SK-N-SH (cell line): ENCODE measurements at regions not wholly inside any gene's neighbourhood (a gene's known extent, or its start where the extent isn't known, plus 50 kb on each side); places are given as distances from the start of the nearest gene placed in this dataset.

Source experiments
- CTCF ChIA-PET: fragments of 300-600, 350-600 bp; formaldehyde crosslinking; extraction: SDS; loops from one replicate; lab custom pipeline; 2021; lab: Yijun Ruan, JAX
- POLR2A ChIA-PET: fragments of 350-600 bp; sonication (Branson Sonifier 250); formaldehyde crosslinking; extraction: SDS; loops from one replicate; lab custom pipeline; 2020; ENCODE audit warnings: antibody characterized with exemption, inconsistent platforms; lab: Yijun Ruan, JAX
- DNase-seq: peaks from one replicate; pipeline ENCODE4 v3.0.0; 2012
- H2AFZ ChIP-seq: fragments of 200-600 bp; sonication (generic); 2 replicates; pipeline ENCODE4 v1.8.1; 2016; ENCODE audit warnings: antibody characterized with exemption, mild to moderate bottlenecking, low read depth
- H3F3A ChIP-seq: fragments of 200-600 bp; sonication (generic); replicated peaks from 2 replicates; pipeline ENCODE3; 2016; ENCODE audit warnings: antibody characterized with exemption, mild to moderate bottlenecking; ENCODE audit not compliant: insufficient read depth
- H3K27ac ChIP-seq, 2 experiments: fragments of 200-500 bp in 1 of 2; fragments of 200-600 bp in 1 of 2; sonication (Bioruptor generic) in 1 of 2; sonication (generic), shearing (Covaris generic) in 1 of 2; 2 replicates each; pipeline versions ENCODE4 v1.5.1 to v1.6.1; 2014 to 2016; ENCODE audit warnings: low read depth in 2 of 2, inconsistent platforms in 1 of 2, low read length in 1 of 2, mild to moderate bottlenecking in 1 of 2, mixed read lengths in 1 of 2
- H3K27me3 ChIP-seq: fragments of 200-600 bp; sonication (generic), shearing (Covaris generic); 2 replicates; pipeline ENCODE4 v1.6.1; 2016; ENCODE audit warnings: mixed run types; ENCODE audit not compliant: insufficient read depth
- H3K36me3 ChIP-seq, 2 experiments: fragments of 200-500 bp in 1 of 2; fragments of 200-600 bp in 1 of 2; sonication (Bioruptor generic) in 1 of 2; sonication (generic) in 1 of 2; replicated peaks in 1 of 2; 2 replicates each; pipeline versions ENCODE3 to v1.5.1; 2014 to 2016; ENCODE audit warnings: low read length in 1 of 2, mild to moderate bottlenecking in 1 of 2; ENCODE audit not compliant: insufficient read depth in 2 of 2, control insufficient read depth in 1 of 2
- H3K4me1 ChIP-seq, 2 experiments: fragments of 200-500 bp in 1 of 2; fragments of 200-600 bp in 1 of 2; sonication (Bioruptor generic) in 1 of 2; sonication (generic), shearing (Covaris generic) in 1 of 2; 2 replicates each; pipeline versions ENCODE4 v1.5.1 to v1.6.1; 2014 to 2016; ENCODE audit warnings: low read depth in 1 of 2, low read length in 1 of 2, mixed run types in 1 of 2; ENCODE audit not compliant: insufficient read depth in 2 of 2, control insufficient read depth in 1 of 2
- H3K4me2 ChIP-seq: fragments of 200-600 bp; sonication (generic), shearing (Covaris generic); 2 replicates; pipeline ENCODE4 v1.6.1; 2017; ENCODE audit warnings: mixed run types
- H3K4me3 ChIP-seq, 2 experiments: fragments of 200-500 bp in 1 of 2; fragments of 200-600 bp in 1 of 2; sonication (Bioruptor generic) in 1 of 2; sonication (generic), shearing (Covaris generic) in 1 of 2; 2 replicates each; pipeline versions ENCODE4 v1.5.1 to v1.8.1; 2014 to 2016; ENCODE audit warnings: low read depth in 2 of 2, inconsistent platforms in 1 of 2, low read length in 1 of 2, mild to moderate bottlenecking in 1 of 2, mixed read lengths in 1 of 2, moderate library complexity in 1 of 2
- H3K79me2 ChIP-seq: fragments of 200-600 bp; sonication (generic); 2 replicates; pipeline ENCODE4 v1.8.1; 2017; ENCODE audit warnings: mild to moderate bottlenecking; ENCODE audit not compliant: insufficient read depth
- H3K9ac ChIP-seq: fragments of 200-600 bp; sonication (generic); 2 replicates; pipeline ENCODE4 v1.6.1; 2017; ENCODE audit warnings: mixed run types
- H3K9me2 ChIP-seq: fragments of 200-600 bp; sonication (generic); 2 replicates; pipeline ENCODE4 v1.6.1; 2017; ENCODE audit warnings: mixed run types
- H3K9me3 ChIP-seq: fragments of 200-600 bp; sonication (generic); 2 replicates; pipeline ENCODE4 v1.6.1; 2017; ENCODE audit warnings: mixed run types, mild to moderate bottlenecking, moderate library complexity
- H4K20me1 ChIP-seq: fragments of 200-600 bp; sonication (generic); 2 replicates; pipeline ENCODE4 v1.6.1; 2017; ENCODE audit warnings: mild to moderate bottlenecking, mixed run types; ENCODE audit not compliant: insufficient read depth
- CHD2 ChIP-seq: fragments of 150-350 bp; IDR thresholded peaks from 2 replicates; pipeline ENCODE4 v1.6.1; 2018; ENCODE audit warnings: low read length; ENCODE audit not compliant: partially characterized antibody
- CTCF ChIP-seq: fragments of 200-600 bp; sonication (generic); IDR thresholded peaks from 2 replicates; pipeline ENCODE4 v1.6.1; 2017; ENCODE audit warnings: antibody characterized with exemption, mild to moderate bottlenecking, moderate library complexity
- ELF1 ChIP-seq: IDR thresholded peaks from 2 replicates; pipeline ENCODE4 v1.4.0; 2012
- EP300 ChIP-seq, 2 experiments: IDR thresholded peaks; 2 replicates each; pipeline versions ENCODE4 v1.4.0 to v1.6.1; 2012; ENCODE audit warnings: borderline replicate concordance in 1 of 2, low read depth in 1 of 2, low read length in 1 of 2
- FOXM1 ChIP-seq: IDR thresholded peaks from 2 replicates; pipeline ENCODE4 v1.4.0; 2012; ENCODE audit warnings: low read depth, mild to moderate bottlenecking
- GABPA ChIP-seq: IDR thresholded peaks from 2 replicates; pipeline ENCODE4 v1.4.0; 2012; ENCODE audit warnings: low read depth, mild to moderate bottlenecking
- IRF3 ChIP-seq: fragments of 150-350 bp; IDR thresholded peaks from 2 replicates; pipeline ENCODE4 v1.6.1; 2016; ENCODE audit warnings: mild to moderate bottlenecking, low read depth, low read length
- JUND ChIP-seq: IDR thresholded peaks from 2 replicates; pipeline ENCODE4 v1.4.0; 2012
- NFIC ChIP-seq: IDR thresholded peaks from 2 replicates; pipeline ENCODE4 v1.4.0; 2012; ENCODE audit warnings: borderline replicate concordance
- NRF1 ChIP-seq: IDR thresholded peaks from 2 replicates; pipeline ENCODE4 v1.6.1; 2012; ENCODE audit warnings: low read depth, mild to moderate bottlenecking, low read length
- PBX3 ChIP-seq: IDR thresholded peaks from 2 replicates; pipeline ENCODE4; 2012
- POLR2AphosphoS5 ChIP-seq: IDR thresholded peaks from 2 replicates; pipeline ENCODE4 v1.6.1; 2012; ENCODE audit warnings: low read depth, low read length
- RAD21 ChIP-seq: IDR thresholded peaks from 2 replicates; pipeline ENCODE4 v1.6.1; 2012; ENCODE audit warnings: mild to moderate bottlenecking, low read length
- REST ChIP-seq: IDR thresholded peaks from 2 replicates; pipeline ENCODE4 v1.6.1; 2012; ENCODE audit warnings: mild to moderate bottlenecking, low read depth, low read length, moderate library complexity
- RFX5 ChIP-seq: IDR thresholded peaks from 2 replicates; pipeline ENCODE4 v1.6.1; 2012; ENCODE audit warnings: mild to moderate bottlenecking, improper control_type of control experiment, low read length
- RXRA ChIP-seq: IDR thresholded peaks from 2 replicates; pipeline ENCODE4 v1.4.0; 2012; ENCODE audit warnings: low read depth, mild to moderate bottlenecking, borderline replicate concordance
- SMC3 ChIP-seq: IDR thresholded peaks from 2 replicates; pipeline ENCODE4 v1.6.1; 2012; ENCODE audit warnings: low read depth, low read length, improper control_type of control experiment
- TEAD4 ChIP-seq: IDR thresholded peaks from 2 replicates; pipeline ENCODE4 v1.4.0; 2012; ENCODE audit warnings: mild to moderate bottlenecking, borderline replicate concordance; ENCODE audit not compliant: insufficient read depth
- USF1 ChIP-seq: IDR thresholded peaks from 2 replicates; pipeline ENCODE4 v1.4.0; 2012; ENCODE audit warnings: low read depth, borderline replicate concordance
- USF2 ChIP-seq: fragments of 150-350 bp; IDR thresholded peaks from 2 replicates; pipeline ENCODE4 v1.6.1; 2017; ENCODE audit warnings: antibody characterized with exemption, low read length, low read depth, borderline replicate concordance
- YY1 ChIP-seq: IDR thresholded peaks from 2 replicates; pipeline ENCODE4 v1.4.0; 2012; ENCODE audit warnings: low read depth, mild to moderate bottlenecking
- ZBTB33 ChIP-seq: IDR thresholded peaks from 2 replicates; pipeline ENCODE4 v1.4.0; 2012; ENCODE audit warnings: low read depth, borderline replicate concordance
- WGBS: methylation state at CpG from one replicate; pipeline ENCODE4 v1.1.6; 2017; ENCODE audit warnings: low lambda C conversion rate; 5-methylcytosine and 5-hydroxymethylcytosine counted together

- TF ChIP-seq GABPA = no peak
- no peak for TF ChIP-seq RAD21
- no peak for TF ChIP-seq CHD2
Measured at GRCh38 chr1:34452451-34452850, 275.7 kb downstream of the C1orf94 start (continued).

GRCh38 chr1:34455121-34455520 lies 278.4 kb downstream of the C1orf94 start:
- Histone ChIP-seq H3K4me1 (no peaks in the 10 kb centered on the region), H3K36me3 (no peaks in the 10 kb centered on the region), H4K20me1 (no peaks in the 10 kb centered on the region), H3K9ac (no peak overlapping the region), H3F3A (no peaks in the 10 kb centered on the region), H3K27ac (no peak overlapping the region), H3K4me2 (no peak overlapping the region), H3K27me3 (no peaks in the 10 kb centered on the region), H2AFZ (no peak overlapping the region), H3K9me2 (no peaks in the 10 kb centered on the region), H3K79me2 (no peaks in the 10 kb centered on the region), H3K9me3 (no peaks in the 10 kb centered on the region), H3K4me3 (no peak overlapping the region)
- TF ChIP-seq RXRA (no peak), IRF3 (no peak), ZBTB33 (no peak), USF2 (no peak), RFX5 (no peak), JUND (no peak), USF1 (no peak), NFIC (no peak), ELF1 (no peak), NRF1 (no peak), TEAD4 (no peak), POLR2AphosphoS5 (no peak), PBX3 (no peak), CHD2 (no peak), SMC3 (no peak), YY1 (no peak), REST (no peak), FOXM1 (no peak), EP300 (IDR thresholded peaks at IDR 0.05; ENCODE audit: borderline replicate concordance in 1 of 2, low read depth in 1 of 2, low read length in 1 of 2) (no peak), CTCF (no peak)
- WGBS = 44% methylated on average over 7 of the region's 7 CpGs
- no peak for DNase-seq
- ChIA-PET CTCF (no interaction called here), POLR2A (interaction anchor here (0.6 kb wide), 1 partner anchor 23 kb away, joined by 3 read pairs; no protein-coding TSS in a partner anchor)
